ENCODE measurements at regions not wholly inside any gene's neighbourhood (a gene's known extent, or its start where the extent isn't known, plus 50 kb on each side); places are given as distances from the start of the nearest gene placed in this dataset.
A peak's percentile ranks its signal among the peaks of the same experiment; 100 is the strongest.

DNA sequence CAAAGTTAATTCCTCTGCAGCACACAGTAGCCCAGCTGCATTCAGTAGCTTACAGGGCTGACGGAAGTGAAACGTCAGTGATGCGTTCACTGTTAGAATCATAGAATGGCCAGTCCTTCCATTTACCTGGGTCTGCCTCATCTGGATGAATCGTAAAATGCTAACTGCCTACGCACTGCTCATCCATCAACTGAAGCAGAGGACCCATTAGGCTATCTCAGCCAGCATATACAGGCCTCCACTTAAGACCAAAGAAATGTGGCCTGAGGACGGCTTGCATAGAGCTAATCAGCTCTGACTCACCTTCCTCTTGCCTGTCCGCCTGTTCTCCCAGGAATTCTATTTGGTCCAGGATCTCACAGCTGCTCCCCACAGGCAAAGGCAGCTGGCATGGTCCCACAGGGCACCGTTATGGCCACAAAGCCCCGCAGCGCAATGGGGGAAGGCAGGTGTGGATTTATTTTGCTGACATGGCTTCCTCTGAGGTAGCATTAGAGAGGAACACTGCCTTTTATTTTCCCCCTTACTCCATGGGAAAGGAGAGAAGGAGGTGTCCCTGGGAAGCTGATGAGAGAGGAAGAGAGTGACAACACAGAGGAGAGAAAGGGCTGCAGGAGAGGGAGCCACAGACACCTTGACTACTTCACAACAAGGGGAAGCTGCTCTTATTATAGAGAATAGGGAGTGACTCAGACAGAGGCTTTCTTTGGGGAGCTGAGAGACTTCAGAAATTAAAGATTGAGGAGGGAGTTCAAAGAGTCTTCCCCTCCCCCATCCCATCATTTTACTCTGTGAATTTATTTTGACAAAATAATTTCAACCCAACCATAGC lies 177.6 kb downstream of the HHIPL2 start:
- Histone ChIP-seq H3K36me3 (replicated peaks in 1 of 2; ENCODE audit: insufficient read depth in 1 of 2, low read depth in 2 of 2) (no peaks in the 10 kb centered on the region), H3K4me1 (no peaks in the 10 kb centered on the region), H3K27ac (no peak overlapping the region), H3K27me3 (no peaks in the 10 kb centered on the region), H3K4me3 (no peak overlapping the region), H3K9me3 (no peaks in the 10 kb centered on the region)
- WGBS, 2 donors = 78 to 84% methylated on average over 10 of the region's 10 CpGs
- DNase-seq (no peak), ATAC-seq (no peak)
- intact Hi-C loops (cut with DNase I) = no loop called here
- TF ChIP-seq POLR2A (IDR thresholded peaks at IDR 0.05) = no peak
- TF ChIP-seq, protein P1, sequence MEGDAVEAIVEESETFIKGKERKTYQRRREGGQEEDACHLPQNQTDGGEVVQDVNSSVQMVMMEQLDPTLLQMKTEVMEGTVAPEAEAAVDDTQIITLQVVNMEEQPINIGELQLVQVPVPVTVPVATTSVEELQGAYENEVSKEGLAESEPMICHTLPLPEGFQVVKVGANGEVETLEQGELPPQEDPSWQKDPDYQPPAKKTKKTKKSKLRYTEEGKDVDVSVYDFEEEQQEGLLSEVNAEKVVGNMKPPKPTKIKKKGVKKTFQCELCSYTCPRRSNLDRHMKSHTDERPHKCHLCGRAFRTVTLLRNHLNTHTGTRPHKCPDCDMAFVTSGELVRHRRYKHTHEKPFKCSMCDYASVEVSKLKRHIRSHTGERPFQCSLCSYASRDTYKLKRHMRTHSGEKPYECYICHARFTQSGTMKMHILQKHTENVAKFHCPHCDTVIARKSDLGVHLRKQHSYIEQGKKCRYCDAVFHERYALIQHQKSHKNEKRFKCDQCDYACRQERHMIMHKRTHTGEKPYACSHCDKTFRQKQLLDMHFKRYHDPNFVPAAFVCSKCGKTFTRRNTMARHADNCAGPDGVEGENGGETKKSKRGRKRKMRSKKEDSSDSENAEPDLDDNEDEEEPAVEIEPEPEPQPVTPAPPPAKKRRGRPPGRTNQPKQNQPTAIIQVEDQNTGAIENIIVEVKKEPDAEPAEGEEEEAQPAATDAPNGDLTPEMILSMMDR (IDR thresholded peaks at IDR 0.05) = no peak

DNA sequence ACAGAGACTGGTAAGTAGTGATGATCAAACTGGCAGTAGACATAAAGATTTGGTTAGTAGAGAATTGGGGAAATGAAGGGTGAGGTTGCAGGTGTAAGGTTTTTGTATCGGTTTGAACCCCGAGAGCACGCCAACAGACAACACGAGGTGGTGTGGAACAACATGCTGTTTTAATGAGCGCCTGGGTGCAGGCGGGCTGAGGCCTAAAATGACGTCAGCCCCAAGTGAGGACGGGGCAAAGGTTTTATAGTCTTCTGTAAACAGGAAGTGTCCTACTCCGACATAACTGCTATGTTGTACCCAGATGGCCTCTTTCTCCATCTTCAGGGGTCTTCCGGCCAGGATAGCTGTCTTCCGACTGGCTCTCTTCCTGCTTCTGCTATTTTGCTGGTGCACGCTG lies 178.8 kb downstream of the HHIPL2 start:
- Histone ChIP-seq H3K27me3 (no peaks in the 10 kb centered on the region), H3K9me3 (no peaks in the 10 kb centered on the region), H3K27ac (no peak overlapping the region), H3K4me1 (no peaks in the 10 kb centered on the region), H3K4me3 (no peak overlapping the region), H3K36me3 (replicated peaks in 1 of 2; ENCODE audit: insufficient read depth in 1 of 2, low read depth in 2 of 2) (no peaks in the 10 kb centered on the region)
- WGBS, 2 donors = 85 to 86% methylated on average over 12 of the region's 12 CpGs
- intact Hi-C loops (cut with DNase I) = no loop called here
- ATAC-seq (no peak), DNase-seq (no peak)
- TF ChIP-seq, protein P1 (IDR thresholded peaks at IDR 0.05) = no peak

GRCh38 chr1:222358100-222358499 lies 189.8 kb downstream of the HHIPL2 start:
- intact Hi-C loops (cut with DNase I) = no loop called here
- ATAC-seq (no peak), DNase-seq (no peak)
- no peaks in the 10 kb centered on the region for H3K4me1 ChIP-seq
- no peaks in the 10 kb centered on the region for H3K9me3 ChIP-seq
- no peaks in the 10 kb centered on the region for H3K36me3 ChIP-seq (replicated peaks in 1 of 2; ENCODE audit: insufficient read depth in 1 of 2, low read depth in 2 of 2)
- TF ChIP-seq, protein P1 (IDR thresholded peaks at IDR 0.05) = no peak
- TF ChIP-seq POLR2A (IDR thresholded peaks at IDR 0.05) = no peak
- 0% methylated on average over 1 of the region's 1 CpG for WGBS, 2 donors
- H3K4me3 ChIP-seq = no peak overlapping the region
- H3K27ac ChIP-seq = no peak overlapping the region
- no peaks in the 10 kb centered on the region for H3K27me3 ChIP-seq

DNA sequence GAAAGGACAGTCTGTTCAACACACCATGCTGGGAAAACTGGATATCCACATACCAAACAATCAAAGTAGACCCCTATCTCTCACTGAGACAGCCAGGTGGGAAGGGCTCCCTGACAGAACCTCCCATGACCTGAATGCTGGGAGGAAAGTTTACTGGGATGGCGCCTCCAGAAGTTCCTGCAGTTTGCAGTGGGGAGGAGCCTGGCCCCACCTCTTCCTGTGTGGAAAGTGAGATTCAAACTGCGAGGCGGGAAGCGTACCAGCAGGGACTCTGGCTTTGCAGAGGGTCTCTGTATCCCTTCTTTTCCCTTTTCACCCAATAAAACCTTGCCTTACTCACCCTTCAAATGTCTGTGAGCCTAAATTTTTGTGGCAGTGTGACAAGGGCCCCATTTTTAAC lies 190.7 kb downstream of the HHIPL2 start:
- Histone ChIP-seq H3K4me1 (no peaks in the 10 kb centered on the region), H3K27ac (no peak overlapping the region), H3K9me3 (no peaks in the 10 kb centered on the region), H3K4me3 (no peak overlapping the region), H3K27me3 (no peaks in the 10 kb centered on the region), H3K36me3 (replicated peaks in 1 of 2; ENCODE audit: insufficient read depth in 1 of 2, low read depth in 2 of 2) (no peaks in the 10 kb centered on the region)
- DNase-seq = no peak
- no peak for ATAC-seq
- intact Hi-C loops (cut with DNase I) = no loop called here
- 69 to 80% methylated on average over 4 of the region's 4 CpGs for WGBS, 2 donors
- TF ChIP-seq, protein P1 (IDR thresholded peaks at IDR 0.05) = no peak
- TF ChIP-seq POLR2A (IDR thresholded peaks at IDR 0.05) = no peak

GRCh38 chr1:222347627-222348026 lies 200.3 kb downstream of the HHIPL2 start:
- Histone ChIP-seq H3K4me1 (no peaks in the 10 kb centered on the region), H3K36me3 (replicated peaks in 1 of 2; ENCODE audit: insufficient read depth in 1 of 2, low read depth in 2 of 2) (no peaks in the 10 kb centered on the region), H3K27me3 (no peaks in the 10 kb centered on the region), H3K9me3 (no peaks in the 10 kb centered on the region), H3K4me3 (no peak overlapping the region), H3K27ac (no peak overlapping the region)
- intact Hi-C loops (cut with DNase I) = no loop called here
- DNase-seq = peak in 1 of 4 donors; percentile 15
- no peak for ATAC-seq
- TF ChIP-seq, protein P1 (IDR thresholded peaks at IDR 0.05) = no peak
- no peak for TF ChIP-seq POLR2A (IDR thresholded peaks at IDR 0.05)
- WGBS, 2 donors = 86% methylated on average over 3 of the region's 3 CpGs
